ENCODE measurements at regions not wholly inside any gene's neighbourhood (a gene's known extent, or its start where the extent isn't known, plus 50 kb on each side); places are given as distances from the start of the nearest gene placed in this dataset.

GRCh38 chr7:85412912-85413311, 226.1 kb upstream of the SEMA3D start:
- no peak for TF ChIP-seq CTCF (IDR thresholded peaks at IDR 0.05; ENCODE audit: poor library complexity, severe bottlenecking)
- no peak for TF ChIP-seq RAD21 (conservative IDR thresholded peaks at IDR 0.05)
